ENCODE measurements at regions not wholly inside any gene's neighbourhood (a gene's known extent, or its start where the extent isn't known, plus 50 kb on each side); places are given as distances from the start of the nearest gene placed in this dataset.
A peak's percentile ranks its signal among the peaks of the same experiment; 100 is the strongest.
"Not testable (repeated sequence)": the region's sequence is repeated elsewhere in the genome, so short reads cannot be mapped to it uniquely, and the experiment has no call there.

DNA sequence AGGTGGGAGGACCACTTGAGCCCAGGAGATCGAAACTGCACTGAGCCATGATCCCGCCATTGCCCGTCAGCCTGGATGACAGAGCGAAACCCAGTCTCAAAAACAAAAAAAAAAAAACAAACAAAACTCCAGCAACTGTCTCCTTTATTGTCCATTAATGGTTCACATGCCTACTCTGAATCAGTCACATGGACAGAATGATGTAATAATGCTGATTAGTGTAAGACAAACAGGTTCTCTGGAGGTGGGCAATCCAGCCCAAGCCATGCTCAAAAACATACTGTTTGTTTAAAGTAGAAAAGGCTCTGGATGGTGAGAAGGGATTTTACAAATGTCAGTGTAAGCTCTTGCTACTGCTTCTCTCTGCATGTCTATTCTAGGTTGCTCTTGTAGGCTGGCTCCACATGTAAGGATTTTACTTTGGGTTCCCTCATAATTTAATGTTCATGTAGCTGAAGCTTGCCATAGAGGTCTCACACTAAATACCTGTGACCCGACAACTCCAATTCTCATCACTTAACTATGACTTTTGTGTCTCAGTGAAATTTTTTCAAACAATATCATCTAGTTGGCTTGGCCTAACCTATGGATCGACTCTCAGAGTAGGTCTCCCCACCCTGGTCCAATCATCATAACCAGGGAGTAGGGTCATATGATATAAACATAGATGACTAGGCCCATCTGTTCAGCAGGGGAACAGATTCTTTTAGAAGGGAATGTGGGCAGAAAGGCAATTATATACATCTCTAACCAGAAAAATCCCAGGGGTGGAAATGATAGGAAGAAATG lies 83.9 kb upstream of the SLC39A10 start:
- no peak for DNase-seq (ENCODE audit: low read depth in 1 of 2, low spot score in 1 of 2)

DNA sequence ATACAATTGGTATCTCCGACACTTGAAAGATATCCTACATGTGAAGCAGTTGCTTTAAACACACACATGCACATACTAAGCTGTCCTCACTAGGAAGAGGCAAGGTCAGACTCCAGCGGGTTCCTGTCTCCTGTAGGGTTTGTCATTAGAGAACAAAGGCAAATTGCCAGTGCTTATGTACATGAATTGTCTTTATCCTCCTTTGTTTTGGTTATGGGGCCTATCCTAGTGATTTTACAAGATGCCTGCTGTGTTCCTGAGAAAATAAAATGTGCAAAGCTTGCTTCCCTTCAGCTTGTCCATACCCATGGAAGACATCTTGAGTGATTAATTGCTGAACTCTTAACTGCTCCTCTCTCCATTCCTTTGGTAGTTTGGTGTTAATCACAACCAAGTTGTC lies 86.7 kb upstream of the SLC39A10 start:
- DNase-seq (ENCODE audit: low read depth in 1 of 2, low spot score in 1 of 2), result no peak

GRCh38 chr2:195569255-195569654 lies 87.8 kb upstream of the SLC39A10 start:
- no peak for DNase-seq (ENCODE audit: low read depth in 1 of 2, low spot score in 1 of 2)

DNA sequence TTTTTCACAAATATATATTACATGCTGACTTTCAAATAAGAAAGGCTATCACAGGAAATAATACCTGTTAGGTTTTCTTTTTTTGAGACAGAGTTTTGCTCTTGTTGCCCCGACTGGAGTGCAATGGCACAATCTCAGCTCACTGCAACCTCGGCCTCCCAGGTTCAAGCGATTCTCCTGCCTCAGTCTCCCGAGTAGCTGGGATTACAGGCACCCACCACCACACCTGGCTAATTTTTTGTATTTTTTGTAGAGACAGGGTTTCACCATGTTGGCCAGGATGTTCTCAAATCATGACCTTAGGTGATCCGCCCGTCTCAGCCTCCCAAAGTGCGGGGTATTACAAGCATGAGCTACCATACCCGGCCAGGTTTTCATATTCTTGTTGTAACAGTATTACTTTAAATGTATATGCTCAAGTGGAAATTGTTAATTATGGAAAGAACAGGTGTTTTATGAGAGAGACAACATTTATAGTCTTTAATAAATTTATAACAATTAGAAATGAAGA lies 92.3 kb upstream of the SLC39A10 start:
- DNase-seq (ENCODE audit: low read depth in 1 of 2, low spot score in 1 of 2), result not testable (repeated sequence)

- no peak for DNase-seq (ENCODE audit: low read depth in 1 of 2, low spot score in 1 of 2)
Observed at GRCh38 chr2:195563857-195564512, 93.0 kb upstream of the SLC39A10 start.

GRCh38 chr2:195562570-195563566 lies 94.2 kb upstream of the SLC39A10 start:
- DNase-seq (ENCODE audit: low read depth in 1 of 2, low spot score in 1 of 2), result no peak

DNA sequence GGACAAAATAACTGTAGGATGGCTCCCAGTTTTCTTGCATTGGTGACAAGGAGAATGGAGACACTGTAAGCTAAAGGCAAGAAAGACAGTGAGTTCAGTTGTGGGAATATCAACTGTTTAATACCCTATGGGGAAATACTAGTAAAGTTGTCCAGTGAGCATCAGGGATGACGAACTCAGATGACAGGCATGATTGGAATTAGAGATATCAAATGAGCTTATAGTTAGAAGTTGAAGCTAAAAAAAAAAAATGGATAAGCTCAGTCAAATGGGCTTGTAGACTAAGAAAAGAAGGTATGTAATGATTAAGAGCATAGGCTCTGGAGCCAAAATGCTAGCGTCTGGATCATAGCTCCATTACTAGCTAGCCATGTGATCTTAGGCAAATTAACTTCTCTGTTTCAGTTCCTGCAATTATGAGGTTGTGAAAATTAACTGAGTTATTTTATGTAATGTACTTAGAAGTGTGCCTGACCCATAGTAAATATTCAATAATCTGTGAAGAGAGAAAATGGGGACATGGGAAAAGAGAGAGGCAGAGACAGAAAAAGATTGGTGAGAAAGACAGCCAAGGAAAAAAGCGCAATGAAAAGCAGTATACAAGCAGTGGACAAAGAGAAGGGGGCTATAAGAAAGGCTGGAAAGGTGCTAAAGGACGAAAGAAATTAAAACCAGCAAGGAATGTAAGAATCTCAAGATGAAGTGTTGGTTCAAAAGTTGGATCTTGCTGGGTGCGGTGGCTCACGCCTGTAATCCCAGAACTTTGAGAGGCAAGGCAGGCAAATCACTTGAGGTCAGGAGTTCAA lies 95.7 kb upstream of the SLC39A10 start:
- DNase-seq (ENCODE audit: low read depth in 1 of 2, low spot score in 1 of 2), result no peak

DNA sequence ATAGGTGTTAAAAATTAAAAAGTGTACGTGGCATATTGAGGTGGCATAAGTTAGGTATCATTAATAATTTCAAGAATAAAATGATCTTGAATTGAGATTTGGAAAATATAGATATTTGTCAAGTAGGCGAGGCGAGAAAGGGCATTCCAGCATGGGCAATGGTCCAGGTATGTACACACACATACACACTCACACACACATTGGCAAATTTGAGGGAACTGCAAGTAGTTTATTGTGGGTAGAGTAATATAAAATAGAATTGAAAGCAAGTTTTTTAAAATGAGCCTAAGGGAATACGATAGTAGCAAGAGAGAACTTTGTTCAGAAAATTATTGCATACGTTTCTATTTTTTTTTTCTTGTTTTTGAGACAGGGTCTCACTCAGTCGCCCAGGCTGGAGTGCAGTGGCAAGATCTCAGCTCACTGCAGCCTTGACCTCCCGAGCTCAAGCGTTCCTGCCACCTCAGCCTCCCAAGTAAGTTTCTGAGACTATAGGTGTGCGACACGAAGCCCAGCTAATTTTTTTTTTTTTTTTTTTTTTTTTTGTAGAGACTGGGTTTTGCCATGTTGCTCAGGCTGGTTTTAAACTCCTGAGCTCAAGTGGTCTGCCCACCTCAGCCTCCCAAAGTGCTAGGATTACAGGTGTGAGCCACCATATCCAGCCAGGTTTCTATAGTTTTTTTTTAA lies 96.7 kb upstream of the SLC39A10 start:
- no peak for DNase-seq (ENCODE audit: low read depth in 1 of 2, low spot score in 1 of 2)

- DNase-seq (ENCODE audit: low read depth in 1 of 2, low spot score in 1 of 2), result peak; percentile 27 to 48
Observed at GRCh38 chr2:195559431-195559914, 97.6 kb upstream of the SLC39A10 start.

DNA sequence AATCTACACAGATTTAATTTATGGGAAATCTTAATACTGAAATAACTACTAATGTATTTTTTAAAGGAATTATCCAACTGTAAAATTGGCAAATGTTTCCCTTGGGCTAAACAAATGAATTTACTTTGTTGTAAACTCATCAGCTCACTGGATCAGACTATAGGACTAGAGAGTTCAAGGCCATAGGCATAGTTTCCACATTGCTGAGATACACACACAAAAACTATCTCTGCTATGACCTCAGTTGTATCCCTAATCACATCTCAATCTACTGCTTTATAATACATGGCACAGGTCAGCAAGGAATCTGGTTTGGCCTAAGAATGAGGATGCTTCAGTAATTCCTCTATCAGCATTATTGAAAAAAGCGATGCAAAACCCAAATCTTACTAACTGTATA lies 101.1 kb upstream of the SLC39A10 start:
- DNase-seq (ENCODE audit: low read depth in 1 of 2, low spot score in 1 of 2), result no peak

DNA sequence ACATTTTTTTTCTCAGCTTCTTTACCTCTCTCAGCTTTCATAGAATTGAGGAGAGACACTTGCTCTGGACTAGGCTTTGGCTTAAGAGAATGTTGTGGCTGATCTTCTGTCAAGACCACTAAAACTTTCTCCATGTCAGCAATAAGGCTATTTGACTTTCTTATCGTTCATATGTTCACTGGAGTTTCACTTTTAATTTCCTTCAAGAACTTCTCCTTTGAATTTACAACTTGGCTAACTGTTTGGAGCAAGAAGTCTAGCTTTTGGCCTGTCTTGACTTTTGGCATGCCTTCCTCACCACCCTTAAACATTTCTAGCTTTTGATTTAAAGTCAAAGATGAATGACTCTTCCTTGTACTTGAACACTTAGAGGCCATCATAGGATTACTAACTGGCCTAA lies 104.4 kb upstream of the SLC39A10 start:
- DNase-seq (ENCODE audit: low read depth in 1 of 2, low spot score in 1 of 2), result no peak

DNA sequence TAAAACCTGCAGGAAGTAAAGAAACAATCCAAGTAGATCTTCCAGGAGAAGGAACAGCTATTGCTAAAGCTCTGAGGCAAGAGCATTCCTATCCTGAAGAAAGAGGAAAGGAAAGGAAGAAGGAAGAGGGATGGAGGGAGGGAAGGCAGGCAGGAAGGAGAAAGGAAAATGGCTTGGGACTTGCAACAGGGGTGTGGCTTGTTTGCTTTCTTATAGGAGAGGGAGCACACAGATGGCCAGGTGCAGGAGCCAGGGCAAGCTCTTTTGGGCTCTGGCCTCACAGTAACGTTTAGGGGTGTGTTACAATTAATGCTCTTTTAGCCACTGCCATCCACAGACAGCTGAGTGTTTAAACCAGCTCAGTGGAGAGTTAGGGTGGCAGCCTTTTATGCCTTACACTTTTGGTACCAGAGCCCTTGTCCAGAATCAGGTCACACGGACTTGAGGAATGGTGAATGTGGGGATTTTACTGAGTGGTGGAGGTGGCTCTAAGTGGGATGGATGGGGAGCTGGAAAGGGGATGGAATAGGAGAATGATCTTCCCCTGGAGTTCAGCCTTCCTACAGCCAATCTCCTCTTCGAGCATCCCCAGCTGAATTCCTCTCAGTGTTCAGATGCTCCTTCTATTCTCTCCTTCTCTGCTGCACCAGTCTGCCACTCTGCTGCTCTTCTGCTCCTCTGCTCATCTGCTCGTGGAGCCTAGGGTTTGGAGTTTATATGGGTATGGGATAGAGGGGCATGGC lies 108.7 kb upstream of the SLC39A10 start:
- no peak for DNase-seq (ENCODE audit: low read depth in 1 of 2, low spot score in 1 of 2)

DNA sequence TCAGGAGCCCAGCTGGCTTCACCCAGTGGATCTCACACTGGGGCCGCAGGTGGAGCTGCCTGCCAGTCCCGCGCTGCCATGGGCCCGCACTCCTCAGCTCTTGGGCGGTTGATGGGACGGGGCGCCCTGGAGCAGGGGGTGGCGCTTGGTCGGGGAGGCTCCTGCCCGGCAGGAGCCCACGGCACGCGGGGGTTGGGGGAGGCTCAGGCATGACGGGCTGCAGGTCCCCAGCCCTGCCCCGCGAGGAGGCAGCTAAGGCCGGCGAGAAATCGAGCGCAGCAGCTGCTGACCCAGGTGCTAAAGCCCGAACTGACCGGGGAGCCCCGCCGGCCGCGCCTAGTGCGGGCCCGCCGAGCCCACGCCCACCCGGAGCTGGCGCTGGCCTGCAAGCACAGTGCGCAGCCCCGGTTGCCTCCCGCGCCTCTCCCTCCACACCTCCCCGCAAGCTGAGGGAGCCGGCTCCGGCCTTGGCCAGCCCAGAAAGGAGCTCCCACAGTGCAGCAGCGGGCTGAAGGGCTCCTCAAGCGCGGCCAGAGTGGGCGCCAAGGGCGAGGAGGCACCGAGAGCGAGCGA lies 109.7 kb upstream of the SLC39A10 start:
- not testable (repeated sequence) for DNase-seq (ENCODE audit: low read depth in 1 of 2, low spot score in 1 of 2)

DNA sequence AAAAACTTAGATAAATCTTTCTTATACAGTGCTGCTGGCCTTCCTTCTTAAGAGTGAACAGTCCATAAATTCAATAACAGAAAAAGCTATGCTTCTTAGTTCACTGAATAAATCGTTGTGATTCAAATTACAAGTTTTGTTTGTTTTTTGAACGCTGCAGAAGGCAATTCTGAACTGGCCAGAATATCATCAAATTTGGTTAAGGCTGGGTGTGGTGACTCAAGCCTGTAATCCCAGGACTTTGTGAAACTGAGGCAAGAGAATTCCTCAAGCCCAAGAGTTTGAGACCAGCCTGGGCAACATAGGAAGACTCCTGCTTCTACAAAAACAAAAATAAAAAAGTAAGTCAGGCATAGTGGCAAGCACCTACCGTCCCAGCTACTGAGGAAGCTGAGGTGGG lies 111.2 kb upstream of the SLC39A10 start:
- DNase-seq (ENCODE audit: low read depth in 1 of 2, low spot score in 1 of 2), result no peak

DNA sequence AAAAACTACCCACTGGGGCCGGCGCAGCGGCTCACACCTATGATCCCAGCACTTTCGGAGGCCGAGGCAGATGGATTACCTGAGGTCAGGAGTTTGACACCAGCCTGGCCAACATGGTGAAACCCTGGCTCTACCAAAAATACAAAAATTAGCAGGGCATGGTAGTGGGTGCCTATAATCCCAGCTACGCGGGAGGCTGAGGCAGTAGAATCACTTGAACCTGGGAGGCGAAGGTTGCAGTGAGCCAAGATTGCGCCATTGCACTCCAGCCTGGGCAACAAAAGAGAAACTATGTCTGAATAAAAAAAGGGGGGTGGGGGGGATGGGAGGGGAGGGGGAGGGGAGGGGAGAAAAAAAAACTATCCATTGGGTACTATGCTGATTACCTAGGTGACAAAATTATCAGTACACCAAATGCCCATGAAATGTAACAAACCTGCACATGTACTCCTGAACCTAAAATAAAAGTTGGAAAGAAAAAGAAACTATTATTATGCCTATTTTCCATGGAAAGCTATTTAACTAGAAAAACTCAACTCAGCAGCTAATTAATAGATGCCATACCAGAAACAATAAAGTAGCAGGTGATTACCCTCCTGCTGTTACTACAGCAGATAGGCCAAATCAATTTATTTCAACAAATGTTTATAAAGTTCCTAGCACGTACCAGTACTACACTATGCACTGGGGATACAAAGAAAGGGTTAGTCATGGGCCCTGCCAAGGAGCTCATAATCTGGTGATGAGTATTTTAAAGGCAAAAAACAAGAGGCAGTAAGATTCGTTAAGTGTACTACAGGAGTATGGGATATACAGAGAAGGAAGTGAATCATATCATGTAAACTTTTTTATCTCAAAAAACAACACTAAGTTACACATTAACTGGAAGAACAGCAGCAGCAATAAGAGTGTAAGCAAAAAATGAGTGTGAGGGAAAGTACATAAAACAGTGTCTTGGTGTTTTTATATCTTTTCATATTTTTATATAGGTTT lies 112.8 kb upstream of the SLC39A10 start:
- DNase-seq (ENCODE audit: low read depth in 1 of 2, low spot score in 1 of 2), result no peak

DNA sequence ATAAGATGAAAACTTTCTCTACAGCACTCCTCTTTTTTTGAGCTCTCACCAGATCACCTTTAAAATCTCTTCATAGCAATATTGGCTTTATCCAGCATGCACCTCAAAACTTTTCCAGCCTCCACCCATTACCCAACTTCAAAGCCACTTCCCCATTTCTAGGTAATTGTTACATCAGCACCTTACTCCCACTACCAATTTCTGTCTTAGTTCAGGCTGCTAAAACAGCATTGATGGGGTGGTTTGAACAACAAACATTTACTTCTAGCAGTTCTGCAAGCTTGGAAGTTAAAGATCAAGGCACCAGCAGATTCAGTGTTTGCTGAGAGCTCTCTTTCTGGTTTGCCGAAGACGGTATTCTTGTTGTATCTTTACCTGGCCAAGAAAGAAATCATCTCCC lies 114.0 kb upstream of the SLC39A10 start:
- DNase-seq (ENCODE audit: low read depth in 1 of 2, low spot score in 1 of 2), result no peak

DNA sequence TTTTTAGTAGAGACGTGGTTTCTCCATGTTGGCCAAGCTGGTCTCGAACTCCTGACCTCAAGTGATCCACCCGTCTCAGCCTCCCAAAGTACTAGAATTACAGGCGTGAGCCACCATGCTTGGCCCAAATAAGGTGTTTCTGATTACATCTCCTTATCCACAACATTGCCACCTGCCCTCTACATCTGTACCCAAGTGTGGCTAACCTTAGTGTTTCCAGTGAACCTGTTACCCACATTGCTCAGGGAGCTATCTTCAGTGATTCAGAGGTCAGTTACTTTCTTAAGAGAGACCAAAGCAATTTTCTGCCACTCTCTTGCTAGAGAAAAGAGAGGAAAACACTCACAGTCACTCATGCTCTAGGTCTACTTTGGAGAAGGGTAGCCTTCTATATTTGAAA lies 115.0 kb upstream of the SLC39A10 start:
- DNase-seq (ENCODE audit: low read depth in 1 of 2, low spot score in 1 of 2), result no peak

GRCh38 chr2:195538937-195539336 lies 118.1 kb upstream of the SLC39A10 start:
- no peak for DNase-seq (ENCODE audit: low read depth in 1 of 2, low spot score in 1 of 2)
